Parathyroid adenoma (tissue), 2 donors: ENCODE measurements at regions not wholly inside any gene's neighbourhood (a gene's known extent, or its start where the extent isn't known, plus 50 kb on each side); places are given as distances from the start of the nearest gene placed in this dataset.

Experiments used
- H2AFZ ChIP-seq: fragments of 300-600 bp; sonication (generic); one replicate; pipeline ENCODE4 v1.7.0; 2017; ENCODE audit warnings: antibody characterized with exemption, mild to moderate bottlenecking
- H3K27ac ChIP-seq: fragments of 300-600 bp; sonication (generic); one replicate; pipeline ENCODE4 v1.7.0; 2017
- H3K27me3 ChIP-seq: fragments of 300-600 bp; sonication (generic); one replicate; pipeline ENCODE4 v1.7.0; 2017; ENCODE audit warnings: low read length; ENCODE audit not compliant: control insufficient read depth, insufficient read depth
- H3K36me3 ChIP-seq: fragments of 300-600 bp; sonication (generic); one replicate; pipeline ENCODE4 v1.7.0; 2017; ENCODE audit warnings: low read length; ENCODE audit not compliant: control insufficient read depth, insufficient read depth
- H3K4me1 ChIP-seq: fragments of 300-600 bp; sonication (generic); one replicate; pipeline ENCODE4 v1.7.0; 2017; ENCODE audit warnings: control low read depth
- H3K4me2 ChIP-seq: fragments of 300-600 bp; sonication (generic); one replicate; pipeline ENCODE4 v1.7.0; 2017; ENCODE audit warnings: low read length
- H3K4me3 ChIP-seq: fragments of 300-600 bp; sonication (generic); one replicate; pipeline ENCODE4 v1.7.0; 2017; ENCODE audit warnings: low read depth, low read length
- H3K79me2 ChIP-seq: fragments of 300-600 bp; sonication (generic); one replicate; pipeline ENCODE4 v1.7.0; 2017; ENCODE audit warnings: control low read depth
- H3K9ac ChIP-seq: fragments of 300-600 bp; sonication (generic); one replicate; pipeline ENCODE4 v1.7.0; 2017; ENCODE audit warnings: mild to moderate bottlenecking
- H3K9me3 ChIP-seq: fragments of 300-600 bp; sonication (generic); one replicate; pipeline ENCODE4 v1.7.0; 2017; ENCODE audit warnings: low read length; ENCODE audit not compliant: control insufficient read depth
- TF ChIP-seq, protein P1 (sequence below): fragments of 300-600 bp; sonication (generic); IDR thresholded peaks from one replicate; pipeline ENCODE4 v1.7.0; 2017; ENCODE audit warnings: antibody characterized with exemption, mild to moderate bottlenecking
- donor health status: primary hyperparathyroidism.

- no peaks in the 10 kb centered on the region for H3K9me3 ChIP-seq
- no peak overlapping the region for H3K4me2 ChIP-seq
- no peaks in the 10 kb centered on the region for H3K36me3 ChIP-seq
- no peak overlapping the region for H3K9ac ChIP-seq
- no peaks in the 10 kb centered on the region for H3K27me3 ChIP-seq
- no peak overlapping the region for H2AFZ ChIP-seq
- no peaks in the 10 kb centered on the region for H3K4me1 ChIP-seq
- H3K79me2 ChIP-seq = no peaks in the 10 kb centered on the region
- no peak overlapping the region for H3K4me3 ChIP-seq
- TF ChIP-seq, protein P1, sequence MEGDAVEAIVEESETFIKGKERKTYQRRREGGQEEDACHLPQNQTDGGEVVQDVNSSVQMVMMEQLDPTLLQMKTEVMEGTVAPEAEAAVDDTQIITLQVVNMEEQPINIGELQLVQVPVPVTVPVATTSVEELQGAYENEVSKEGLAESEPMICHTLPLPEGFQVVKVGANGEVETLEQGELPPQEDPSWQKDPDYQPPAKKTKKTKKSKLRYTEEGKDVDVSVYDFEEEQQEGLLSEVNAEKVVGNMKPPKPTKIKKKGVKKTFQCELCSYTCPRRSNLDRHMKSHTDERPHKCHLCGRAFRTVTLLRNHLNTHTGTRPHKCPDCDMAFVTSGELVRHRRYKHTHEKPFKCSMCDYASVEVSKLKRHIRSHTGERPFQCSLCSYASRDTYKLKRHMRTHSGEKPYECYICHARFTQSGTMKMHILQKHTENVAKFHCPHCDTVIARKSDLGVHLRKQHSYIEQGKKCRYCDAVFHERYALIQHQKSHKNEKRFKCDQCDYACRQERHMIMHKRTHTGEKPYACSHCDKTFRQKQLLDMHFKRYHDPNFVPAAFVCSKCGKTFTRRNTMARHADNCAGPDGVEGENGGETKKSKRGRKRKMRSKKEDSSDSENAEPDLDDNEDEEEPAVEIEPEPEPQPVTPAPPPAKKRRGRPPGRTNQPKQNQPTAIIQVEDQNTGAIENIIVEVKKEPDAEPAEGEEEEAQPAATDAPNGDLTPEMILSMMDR = no peak
- no peak overlapping the region for H3K27ac ChIP-seq
Observed at GRCh38 chr12:45124485-45125155, 73.7 kb upstream of the DBX2 start.

- H3K4me1 ChIP-seq = no peaks in the 10 kb centered on the region
- no peaks in the 10 kb centered on the region for H3K79me2 ChIP-seq
- H3K4me2 ChIP-seq = no peak overlapping the region
- TF ChIP-seq, protein P1 = no peak
- no peaks in the 10 kb centered on the region for H3K9me3 ChIP-seq
- no peaks in the 10 kb centered on the region for H3K27me3 ChIP-seq
- H3K36me3 ChIP-seq = no peaks in the 10 kb centered on the region
- no peak overlapping the region for H3K27ac ChIP-seq
- H3K4me3 ChIP-seq = no peak overlapping the region
- H3K9ac ChIP-seq = no peak overlapping the region
- no peak overlapping the region for H2AFZ ChIP-seq
Observed at GRCh38 chr12:45125997-45126396, 75.1 kb upstream of the DBX2 start.

- Histone ChIP-seq H3K9ac (no peak overlapping the region), H3K36me3 (no peaks in the 10 kb centered on the region)
- TF ChIP-seq, protein P1 = no peak
Observed at GRCh38 chr12:45128637-45129036, 77.7 kb upstream of the DBX2 start.

GRCh38 chr12:45130881-45131281, 80.0 kb upstream of the DBX2 start:
- no peak overlapping the region for H3K4me2 ChIP-seq
- no peaks in the 10 kb centered on the region for H3K36me3 ChIP-seq
- no peak overlapping the region for H3K4me3 ChIP-seq
- H3K9me3 ChIP-seq = no peaks in the 10 kb centered on the region
- TF ChIP-seq, protein P1 = peak; percentile 54
- H3K9ac ChIP-seq = no peak overlapping the region
- no peak overlapping the region for H2AFZ ChIP-seq
- no peaks in the 10 kb centered on the region for H3K27me3 ChIP-seq
- no peak overlapping the region for H3K27ac ChIP-seq
- H3K4me1 ChIP-seq = no peaks in the 10 kb centered on the region
- H3K79me2 ChIP-seq = no peaks in the 10 kb centered on the region

More at GRCh38 chr12:45128637-45129036, 77.7 kb upstream of the DBX2 start:
- no peaks in the 10 kb centered on the region for H3K4me1 ChIP-seq
- no peak overlapping the region for H2AFZ ChIP-seq
- no peak overlapping the region for H3K4me2 ChIP-seq
- H3K9me3 ChIP-seq = no peaks in the 10 kb centered on the region
- H3K27me3 ChIP-seq = no peaks in the 10 kb centered on the region
- no peaks in the 10 kb centered on the region for H3K79me2 ChIP-seq
- no peak overlapping the region for H3K27ac ChIP-seq
- H3K4me3 ChIP-seq = no peak overlapping the region

- TF ChIP-seq, protein P1 = no peak
- no peak overlapping the region for H2AFZ ChIP-seq
- H3K27ac ChIP-seq = no peak overlapping the region
Observed at GRCh38 chr12:45131506-45131905, 80.6 kb upstream of the DBX2 start.

More at GRCh38 chr12:45131506-45131905, 80.6 kb upstream of the DBX2 start:
- Histone ChIP-seq H3K27me3 (no peaks in the 10 kb centered on the region), H3K79me2 (no peaks in the 10 kb centered on the region), H3K4me3 (no peak overlapping the region), H3K9ac (no peak overlapping the region), H3K36me3 (no peaks in the 10 kb centered on the region), H3K4me2 (no peak overlapping the region), H3K9me3 (no peaks in the 10 kb centered on the region), H3K4me1 (no peaks in the 10 kb centered on the region)
